Activated CD4-positive, alpha-beta T cell treated with anti-CD3 and anti-CD28 coated beads, Interleukin-2, amount 50 U/mL, for 24 hours (primary cell): ENCODE measurements at regions not wholly inside any gene's neighbourhood (a gene's known extent, or its start where the extent isn't known, plus 50 kb on each side); places are given as distances from the start of the nearest gene placed in this dataset.
"Not testable (repeated sequence)": the region's sequence is repeated elsewhere in the genome, so short reads cannot be mapped to it uniquely, and the experiment has no call there.

Source experiments
- DNase-seq, 2 donors: peaks; one replicate each; pipeline ENCODE4 v3.0.0-alpha.2; 2020; ENCODE audit warnings: low read depth in 1 of 2, low spot score in 1 of 2

DNA sequence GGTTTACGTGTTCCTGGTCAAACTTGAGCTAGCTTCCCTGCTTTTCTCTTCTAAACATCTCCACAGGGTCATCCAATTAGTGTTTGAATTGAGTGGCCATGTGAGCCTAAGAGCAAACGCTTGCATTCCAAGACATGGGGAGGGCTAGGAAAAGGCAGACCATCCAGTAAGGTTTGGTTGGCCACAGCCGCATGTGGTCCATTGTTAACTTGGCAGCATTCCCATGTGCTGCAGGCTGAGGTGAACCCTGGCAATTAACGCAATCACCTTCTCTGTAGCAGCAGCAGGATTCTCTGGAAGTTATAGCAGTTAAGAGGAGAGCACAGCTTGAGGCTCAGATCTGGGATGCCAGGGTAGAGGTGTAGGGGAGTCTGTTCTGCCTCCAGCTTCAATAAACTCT lies 502.2 kb upstream of the LMCD1 start:
- no peak for DNase-seq

DNA sequence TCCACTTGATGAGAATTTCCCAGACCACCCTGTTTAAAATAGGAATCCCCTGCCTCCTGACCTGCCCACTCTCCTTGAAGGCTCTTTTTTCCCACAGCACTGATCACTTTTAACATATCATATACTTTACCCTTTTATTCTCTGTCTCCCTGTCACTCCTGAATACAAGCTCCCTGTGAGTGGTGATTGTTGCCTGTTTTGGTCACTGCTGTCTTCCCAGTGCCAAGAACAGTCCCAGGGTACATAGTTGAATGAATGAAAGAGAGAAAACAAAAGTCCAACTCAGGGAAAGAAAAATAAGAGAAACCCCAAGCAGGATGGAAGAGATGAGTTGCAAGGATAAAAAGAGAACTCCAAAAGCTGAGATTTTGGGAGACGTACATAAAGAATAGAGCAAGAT lies 500.3 kb upstream of the LMCD1 start:
- no peak for DNase-seq

DNA sequence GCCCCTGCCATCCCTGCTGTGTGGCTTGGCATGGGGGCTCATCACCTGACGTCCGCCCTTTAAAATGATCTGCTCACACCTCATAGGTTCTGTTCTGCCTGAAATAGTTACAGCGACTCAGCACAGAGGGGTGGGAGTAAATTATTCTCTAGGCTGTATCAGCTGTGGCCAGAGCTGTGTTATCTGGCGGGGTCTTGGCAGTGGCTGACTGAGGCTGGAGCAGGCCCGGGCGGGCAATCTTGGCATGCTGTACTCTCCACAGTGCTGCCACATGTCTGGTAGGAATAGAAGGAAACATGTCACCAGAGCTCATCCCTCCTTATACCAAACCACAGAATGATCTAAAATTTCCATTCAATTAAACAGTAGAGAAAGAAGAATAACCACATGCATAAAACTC lies 499.9 kb upstream of the LMCD1 start:
- DNase-seq: no peak

DNA sequence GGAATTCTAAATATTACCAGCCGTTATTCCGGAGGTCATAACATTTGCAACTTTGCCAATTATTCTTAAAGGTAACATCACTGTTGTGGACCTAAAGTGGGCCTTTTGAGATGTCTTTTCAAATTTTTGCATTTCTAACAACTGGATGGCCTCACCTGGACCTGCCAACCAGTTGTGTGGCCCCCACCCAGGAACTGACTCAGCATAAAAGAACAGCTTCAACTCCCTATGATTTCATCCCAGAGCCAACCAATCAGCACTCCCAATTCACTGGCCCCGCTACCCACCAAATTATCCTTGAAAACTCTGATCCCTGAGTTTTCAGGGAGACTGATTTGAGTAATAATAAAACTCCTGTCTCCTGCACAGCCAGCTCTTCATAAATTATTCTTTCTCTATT lies 489.7 kb upstream of the LMCD1 start:
- no peak for DNase-seq

DNA sequence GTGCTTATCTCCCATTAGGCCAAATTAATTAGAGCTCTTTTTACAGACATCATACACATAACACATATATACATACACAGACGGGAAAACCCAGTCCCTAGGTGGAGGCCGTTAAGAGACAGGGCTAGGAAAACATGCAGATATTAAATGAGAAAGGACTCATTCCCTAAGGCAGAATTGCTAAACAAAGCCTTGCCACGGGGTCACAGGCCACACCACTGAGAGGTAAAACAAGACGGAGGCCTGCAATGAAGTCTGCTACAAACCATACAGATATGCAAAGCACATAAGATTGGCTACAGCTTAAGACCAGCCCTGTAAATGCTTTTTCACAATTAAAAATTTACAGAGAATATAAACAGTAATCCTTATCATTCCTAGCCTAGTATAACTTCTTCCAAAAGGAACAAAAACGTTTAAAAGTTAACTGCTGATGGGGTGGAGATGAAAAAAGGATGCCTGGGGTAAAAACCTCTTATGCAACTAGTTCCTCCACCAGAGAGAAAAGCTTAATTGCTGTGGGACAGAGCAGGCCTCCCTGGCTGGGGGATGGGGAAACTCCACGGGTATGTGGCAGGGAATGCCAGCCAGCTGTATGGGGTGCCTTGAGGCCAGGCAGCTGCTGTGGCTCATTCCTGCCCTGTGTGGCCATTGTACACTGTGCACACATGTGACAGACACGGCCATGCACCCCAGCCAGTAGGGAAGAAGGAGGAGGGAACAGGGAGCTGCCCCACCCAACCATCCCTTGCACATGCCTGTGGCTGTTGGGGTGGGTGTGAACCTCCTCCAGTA lies 481.4 kb upstream of the LMCD1 start:
- DNase-seq: no peak

GRCh38 chr3:8027954-8028353 lies 473.7 kb upstream of the LMCD1 start:
- DNase-seq: no peak

GRCh38 chr3:8050283-8050682 lies 451.3 kb upstream of the LMCD1 start:
- DNase-seq: no peak

GRCh38 chr3:8052659-8053058 lies 449.0 kb upstream of the LMCD1 start:
- DNase-seq: no peak

DNA sequence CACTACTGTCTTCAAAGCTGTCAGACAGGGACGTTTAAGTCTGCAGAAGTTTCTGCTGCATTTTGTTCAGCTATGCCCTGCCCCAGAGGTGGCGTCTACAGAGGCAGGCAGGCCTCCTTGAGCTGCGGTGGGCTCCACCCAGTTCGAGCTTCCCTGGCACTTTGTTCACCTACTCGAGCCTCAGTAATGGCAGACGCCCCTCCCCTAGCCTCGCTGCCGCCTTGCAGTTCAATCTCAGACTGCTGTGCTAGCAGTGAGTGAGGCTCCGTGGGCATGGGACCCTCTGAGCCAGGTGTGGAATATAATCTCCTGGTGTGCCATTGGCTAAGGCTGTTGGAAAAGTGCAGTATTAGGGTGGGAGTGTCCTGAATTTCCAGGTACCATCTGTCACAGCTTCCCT lies 433.5 kb upstream of the LMCD1 start:
- not testable (repeated sequence) for DNase-seq

- DNase-seq: no peak
Observed at GRCh38 chr3:8069471-8069870, 432.2 kb upstream of the LMCD1 start.

- DNase-seq: no peak
Observed at GRCh38 chr3:8070011-8070410, 431.6 kb upstream of the LMCD1 start.

DNA sequence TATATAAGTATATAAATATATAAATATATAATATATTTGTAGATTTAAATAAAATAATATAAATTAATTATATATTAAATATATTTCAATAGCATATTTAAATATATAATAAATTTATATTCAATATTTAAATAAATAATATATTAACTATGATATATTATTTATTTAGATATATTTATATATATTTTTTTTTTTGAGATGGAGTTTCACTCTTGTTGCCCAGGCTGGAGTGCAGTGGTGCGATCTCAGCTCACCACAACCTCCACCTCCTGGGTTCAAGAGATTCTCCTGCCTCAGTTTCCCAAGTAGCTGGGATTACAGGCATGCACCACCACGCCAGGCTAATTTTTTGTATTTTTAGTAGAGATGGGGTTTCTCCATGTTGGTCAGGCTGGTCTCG lies 426.9 kb upstream of the LMCD1 start:
- not testable (repeated sequence) for DNase-seq

DNA sequence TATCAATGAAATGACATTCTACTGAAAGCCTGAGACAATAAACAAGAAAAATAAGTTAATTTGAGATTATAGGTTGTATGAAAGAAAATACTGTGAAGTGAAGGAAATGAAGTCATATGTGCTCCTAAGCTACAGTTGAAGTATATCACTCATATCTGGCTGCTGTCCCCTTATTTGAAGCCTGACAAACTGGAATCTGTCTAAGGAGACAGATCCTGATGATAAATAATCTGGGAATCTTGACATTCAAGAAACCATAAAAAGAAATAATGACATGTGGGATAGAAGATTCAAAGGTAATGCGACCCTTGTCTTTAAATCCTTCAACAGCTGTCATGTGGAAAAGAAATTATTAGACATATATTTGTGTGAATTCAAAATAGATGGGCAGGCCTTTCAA lies 424.5 kb upstream of the LMCD1 start:
- no peak for DNase-seq

GRCh38 chr3:8080464-8080863 lies 421.2 kb upstream of the LMCD1 start:
- DNase-seq: no peak

DNA sequence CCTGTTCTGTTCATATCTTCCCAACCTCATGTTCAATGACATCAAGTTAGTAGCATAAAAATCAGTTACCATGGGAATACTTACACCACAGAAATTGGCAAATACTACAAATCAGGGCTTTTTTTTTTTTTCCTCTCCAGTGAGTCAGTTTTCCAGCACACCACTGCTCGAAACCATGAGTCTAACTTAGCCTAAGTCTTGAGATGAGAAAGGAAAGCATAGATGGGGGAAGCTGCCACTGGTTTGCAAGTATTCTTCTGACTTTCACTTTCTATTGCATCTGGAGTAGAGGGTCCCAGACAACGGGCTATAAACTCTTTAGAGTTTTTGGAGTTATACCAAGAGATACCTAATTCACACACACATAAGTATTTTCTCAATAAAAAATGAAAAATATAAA lies 416.1 kb upstream of the LMCD1 start:
- no peak for DNase-seq

- no peak for DNase-seq
Observed at GRCh38 chr3:8087951-8088350, 413.7 kb upstream of the LMCD1 start.

GRCh38 chr3:8094415-8094814 lies 407.2 kb upstream of the LMCD1 start:
- no peak for DNase-seq

DNA sequence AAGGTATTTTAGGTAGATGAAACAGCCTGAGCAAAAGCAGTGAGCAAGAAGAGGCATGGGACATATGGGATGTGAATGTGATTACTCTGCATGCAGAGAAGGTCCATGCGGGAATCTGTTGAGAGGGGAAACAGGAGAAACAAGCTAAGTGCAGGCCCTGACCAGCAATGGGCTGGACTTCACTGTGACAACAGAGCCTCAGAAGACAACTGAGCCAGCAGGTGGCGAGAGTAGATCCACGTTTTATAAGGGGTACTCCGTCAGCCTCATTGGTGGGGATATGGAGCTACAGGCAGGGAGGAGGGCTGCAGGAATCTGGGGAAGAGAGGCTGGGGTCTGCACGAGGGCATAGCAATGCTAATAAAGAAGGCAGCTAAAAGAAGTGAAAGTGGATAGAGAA lies 405.9 kb upstream of the LMCD1 start:
- no peak for DNase-seq

DNA sequence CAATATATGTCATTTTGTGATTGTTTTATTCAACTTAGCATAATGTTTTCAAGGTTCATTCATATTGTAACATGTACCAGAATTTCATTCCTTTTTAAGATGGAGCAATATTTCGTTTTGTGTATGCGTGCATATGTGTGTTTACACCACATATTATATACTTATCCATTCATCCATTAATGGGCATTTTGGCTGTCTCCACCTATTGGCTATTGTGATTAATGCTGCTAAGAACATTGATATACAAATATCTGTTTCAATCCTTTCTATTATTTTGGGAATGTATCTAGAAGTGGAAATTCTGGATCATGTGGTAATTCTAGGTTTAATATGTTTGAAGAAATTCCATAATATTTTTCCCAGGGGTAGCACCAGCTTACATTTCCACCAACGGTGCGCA lies 403.9 kb upstream of the LMCD1 start:
- DNase-seq: no peak

DNA sequence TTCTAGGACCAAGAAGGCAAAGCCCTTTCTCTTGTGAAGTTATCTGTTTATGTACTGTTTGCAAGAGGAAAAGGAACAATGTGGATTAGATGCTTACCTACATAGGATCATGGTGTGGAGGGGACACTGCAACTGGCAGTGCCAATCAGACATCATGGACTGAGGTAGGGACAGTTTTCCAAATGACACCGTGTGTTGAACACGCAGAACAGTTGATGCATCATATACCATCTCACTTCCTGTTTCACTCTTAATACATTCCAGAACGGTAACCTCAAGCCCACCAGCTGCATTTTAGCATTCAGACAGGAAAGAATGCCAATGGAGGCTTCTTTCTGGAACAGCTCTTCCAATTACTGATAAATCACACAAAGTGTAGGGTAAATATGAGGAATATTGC lies 397.7 kb upstream of the LMCD1 start:
- DNase-seq: no peak

- DNase-seq: no peak
Observed at GRCh38 chr3:8106921-8107320, 394.7 kb upstream of the LMCD1 start.

DNA sequence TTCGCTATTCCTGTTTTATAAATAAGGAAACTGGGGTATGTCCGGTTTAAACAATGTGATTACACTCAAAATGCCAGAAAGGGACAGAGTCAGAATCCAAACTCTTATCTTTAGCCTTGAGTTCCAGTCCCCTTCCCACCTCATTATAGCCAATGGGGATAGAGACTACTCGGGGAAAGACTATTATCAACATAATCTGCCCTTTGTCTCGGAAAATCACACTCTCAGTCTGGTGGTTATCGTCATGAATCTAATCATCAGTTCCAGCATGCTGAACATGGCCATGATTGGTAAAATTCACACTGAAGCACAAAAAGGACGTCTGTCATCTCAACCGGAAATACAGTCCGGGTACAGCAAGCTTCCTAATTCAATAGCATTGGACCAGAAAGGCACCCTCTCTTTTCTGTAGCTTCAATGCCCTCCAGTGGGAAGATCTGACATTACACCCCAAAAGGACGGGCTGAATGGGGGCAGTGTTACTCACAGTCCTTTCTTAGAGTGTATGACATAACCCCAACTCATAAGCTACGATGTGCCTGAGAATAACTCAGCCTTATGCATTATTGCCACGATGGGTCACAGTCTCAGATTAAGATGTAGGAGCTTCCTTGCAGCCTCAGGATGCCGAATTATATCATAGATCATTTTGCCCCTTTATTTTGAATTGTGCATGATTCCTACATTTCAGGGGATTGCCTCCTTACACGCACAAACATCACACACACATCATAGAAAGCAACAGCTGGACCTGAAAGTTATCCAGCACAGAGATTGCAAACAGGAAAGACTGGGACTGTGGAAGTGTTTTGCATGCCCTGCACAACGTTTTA lies 390.4 kb upstream of the LMCD1 start:
- DNase-seq: peak; percentile 11 to 66

GRCh38 chr3:8112587-8112986 lies 389.0 kb upstream of the LMCD1 start:
- DNase-seq: no peak
